T-cell (primary cell): ENCODE measurements at regions not wholly inside any gene's neighbourhood (a gene's known extent, or its start where the extent isn't known, plus 50 kb on each side); places are given as distances from the start of the nearest gene placed in this dataset.
"Not testable (repeated sequence)": the region's sequence is repeated elsewhere in the genome, so short reads cannot be mapped to it uniquely, and the experiment has no call there.

ENCODE experiments used
- ATAC-seq, 4 experiments: fragments of 200-7000 bp in 3 of 4; fragments of 150-1000 bp in 1 of 4; cut with Tn5 transposase; replicated peaks in 1 of 4; 1 replicate in 3 of 4; 2 replicates in 1 of 4; pipeline ENCODE4 v1.10.0; 2021; ENCODE audit warnings: moderate library complexity in 3 of 4, mild to moderate bottlenecking in 2 of 4, moderate number of reproducible peaks in 1 of 4
- CTCF ChIA-PET, 2 donors: fragments of 300-600 bp; sonication (Branson Sonifier 250); formaldehyde crosslinking; loops; one replicate each; lab custom pipeline; 2022; ENCODE audit warnings: antibody characterized with exemption in 2 of 2; lab: Charles Lee
- POLR2A ChIA-PET, 2 donors: fragments of 300-600 bp; sonication (Branson Sonifier 250); formaldehyde crosslinking; loops; one replicate each; lab custom pipeline; 2022; ENCODE audit warnings: antibody characterized with exemption in 2 of 2; lab: Charles Lee
- DNase-seq, 35 experiments: peaks; one replicate each; pipeline versions ENCODE4 v3.0.0 to v3.0.0-alpha.2; 2013 to 2023
- H3K27ac ChIP-seq: one replicate; pipeline ENCODE4 v1.5.1; 2013; ENCODE audit warnings: low read length
- H3K27me3 ChIP-seq, 2 experiments: replicated peaks in 1 of 2; 1 replicate in 1 of 2; 2 replicates in 1 of 2; pipeline versions ENCODE4 v1.6.1 to v1.7.0; 2013; ENCODE audit warnings: low read length in 1 of 2, mixed read lengths in 1 of 2; ENCODE audit not compliant: control insufficient read depth in 2 of 2, insufficient read depth in 2 of 2; ENCODE audit errors: extremely low read depth in 1 of 2
- H3K36me3 ChIP-seq, 2 donors: 1 replicate in 1 of 2; 2 replicates in 1 of 2; pipeline versions ENCODE4 v1.6.1 to v1.7.0; 2013; ENCODE audit warnings: low read length in 1 of 2; ENCODE audit not compliant: control insufficient read depth in 2 of 2, insufficient read depth in 1 of 2; ENCODE audit errors: extremely low read depth in 1 of 2
- H3K4me1 ChIP-seq, 2 experiments: 1 replicate in 1 of 2; 2 replicates in 1 of 2; pipeline versions ENCODE4 v1.6.1 to v1.7.0; 2013; ENCODE audit warnings: low read length in 2 of 2, mixed read lengths in 1 of 2; ENCODE audit not compliant: insufficient read depth in 2 of 2, control insufficient read depth in 1 of 2; ENCODE audit errors: extremely low read depth in 1 of 2
- H3K4me3 ChIP-seq, 2 donors: 1 replicate in 1 of 2; 2 replicates in 1 of 2; pipeline versions ENCODE4 v1.5.1 to v1.7.0; 2013; ENCODE audit warnings: mild to moderate bottlenecking in 2 of 2, low read length in 1 of 2, moderate library complexity in 1 of 2; ENCODE audit not compliant: control insufficient read depth in 1 of 2; ENCODE audit errors: extremely low read depth in 1 of 2
- H3K9me3 ChIP-seq: 2 replicates; pipeline ENCODE4 v1.7.0; 2013
- H3K27ac Mint-ChIP-seq, 2 donors: one replicate each; pipeline ENCODE4 v1.8.0; 2020 to 2021; ENCODE audit warnings: mild to moderate bottlenecking in 2 of 2, mixed read lengths in 2 of 2
- H3K27me3 Mint-ChIP-seq, 2 donors: one replicate each; pipeline ENCODE4 v1.8.0; 2021 to 2022; ENCODE audit warnings: mixed read lengths in 2 of 2
- H3K36me3 Mint-ChIP-seq: one replicate; pipeline ENCODE4 v1.8.0; 2021; ENCODE audit warnings: mixed read lengths
- H3K4me1 Mint-ChIP-seq, 3 donors: one replicate each; pipeline ENCODE4 v1.8.0; 2020 to 2022; ENCODE audit warnings: mixed read lengths in 3 of 3, mild to moderate bottlenecking in 1 of 3
- H3K4me3 Mint-ChIP-seq, 3 donors: one replicate each; pipeline ENCODE4 v1.8.0; 2020 to 2022; ENCODE audit warnings: mild to moderate bottlenecking in 3 of 3, mixed read lengths in 3 of 3, moderate library complexity in 3 of 3
- H3K9me3 Mint-ChIP-seq, 3 donors: one replicate each; pipeline ENCODE4 v1.8.0; 2020 to 2022; ENCODE audit warnings: mixed read lengths in 3 of 3
- WGBS: methylation state at CpG from one replicate; pipeline ENCODE4 v1.1.5; 2013; ENCODE audit warnings: missing lambda C conversion rate; ENCODE audit not compliant: insufficient coverage; 5-methylcytosine and 5-hydroxymethylcytosine counted together

DNA sequence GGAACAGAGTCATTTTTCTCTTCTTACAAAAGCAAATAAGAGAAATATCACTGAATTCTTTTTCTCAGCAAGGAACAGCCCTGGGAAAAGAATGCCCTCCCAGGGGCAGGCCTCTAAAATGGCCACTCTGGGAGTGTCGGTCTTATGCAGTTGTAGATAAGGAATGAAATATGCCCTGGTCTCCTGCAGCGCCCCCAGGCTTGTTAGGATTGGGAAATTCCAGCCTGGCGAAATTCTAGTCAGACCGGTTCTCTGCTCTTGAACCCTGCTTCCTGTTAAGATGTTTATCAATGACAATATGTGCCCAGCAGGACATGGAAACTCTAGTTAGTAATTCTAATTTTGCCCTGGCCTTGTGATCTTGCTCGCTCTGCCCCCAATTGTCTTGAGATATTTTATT, 75.5 kb upstream of the SPOPL start:
- CTCF ChIA-PET, result not testable (repeated sequence)
- 96% methylated on average over 4 of the region's 5 CpGs for WGBS

DNA sequence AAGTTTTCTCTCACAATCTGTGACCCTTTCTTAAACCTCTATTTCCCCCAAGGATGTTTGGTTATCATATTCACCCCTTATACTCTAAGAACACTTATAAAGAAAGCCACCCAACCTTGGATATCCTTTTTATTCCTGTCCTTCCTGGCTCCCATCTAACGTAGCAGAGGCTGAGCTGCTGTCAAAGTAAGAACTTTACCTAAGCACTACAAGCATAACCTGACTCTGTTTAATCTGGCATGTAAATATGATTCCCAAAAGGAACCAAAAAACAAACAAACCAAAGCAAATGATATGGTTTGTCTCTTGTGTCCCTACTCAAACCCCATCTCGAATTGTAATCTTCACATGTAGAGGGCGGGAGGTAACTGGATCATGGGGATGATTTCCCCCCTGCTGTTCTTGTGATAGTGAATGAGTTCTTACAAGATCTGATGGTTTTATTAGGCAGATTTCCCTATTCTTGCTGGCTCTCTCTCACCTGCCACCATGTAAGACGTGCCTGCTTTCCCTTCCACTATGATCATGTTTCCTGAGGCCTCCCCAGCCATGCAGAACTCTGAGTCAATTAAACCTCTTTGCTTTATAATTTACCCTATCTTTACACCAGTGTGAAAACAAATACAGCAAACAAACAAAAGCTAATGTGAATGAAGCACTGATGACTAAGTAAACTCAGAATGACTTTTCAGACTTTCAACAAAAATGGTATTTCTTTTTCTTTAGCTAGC, 72.7 kb upstream of the SPOPL start:
- Mint-ChIP-seq H3K4me3 (no peak overlapping the region), H3K27me3 (peaks cover 0 to 3% of the 10 kb centered on the region in 2 donors), H3K27ac (no peak overlapping the region), H3K4me1 (no peaks in the 10 kb centered on the region), H3K9me3 (peaks cover 12 to 34% (median 19%) of the 10 kb centered on the region in 3 donors), H3K36me3 (no peaks in the 10 kb centered on the region)
- ChIA-PET CTCF (no interaction called here), POLR2A (no interaction called here)
- H3K4me3 ChIP-seq, result no peak overlapping the region
- no peaks in the 10 kb centered on the region for H3K36me3 ChIP-seq
- peaks cover 0 to 5% of the 10 kb centered on the region in 2 experiments for H3K27me3 ChIP-seq
- WGBS, result 58% methylated on average over 2 of the region's 4 CpGs
- no peaks in the 10 kb centered on the region for H3K9me3 ChIP-seq
- no peak overlapping the region for H3K27ac ChIP-seq
- ATAC-seq (no peak), DNase-seq (no peak)
- no peaks in the 10 kb centered on the region for H3K4me1 ChIP-seq

More for the DNA sequence above, 75.5 kb upstream of the SPOPL start:
- H3K27ac ChIP-seq, H3K4me3 ChIP-seq, ATAC-seq, H3K27me3 ChIP-seq, H3K36me3 ChIP-seq, DNase-seq, H3K27ac Mint-ChIP-seq, H3K4me3 Mint-ChIP-seq, H3K9me3 ChIP-seq, H3K4me1 Mint-ChIP-seq, H3K27me3 Mint-ChIP-seq, H3K4me1 ChIP-seq, POLR2A ChIA-PET, H3K36me3 Mint-ChIP-seq: not testable (repeated sequence)
- peaks cover 12 to 34% (median 19%) of the 10 kb centered on the region in 3 donors for H3K9me3 Mint-ChIP-seq

DNA sequence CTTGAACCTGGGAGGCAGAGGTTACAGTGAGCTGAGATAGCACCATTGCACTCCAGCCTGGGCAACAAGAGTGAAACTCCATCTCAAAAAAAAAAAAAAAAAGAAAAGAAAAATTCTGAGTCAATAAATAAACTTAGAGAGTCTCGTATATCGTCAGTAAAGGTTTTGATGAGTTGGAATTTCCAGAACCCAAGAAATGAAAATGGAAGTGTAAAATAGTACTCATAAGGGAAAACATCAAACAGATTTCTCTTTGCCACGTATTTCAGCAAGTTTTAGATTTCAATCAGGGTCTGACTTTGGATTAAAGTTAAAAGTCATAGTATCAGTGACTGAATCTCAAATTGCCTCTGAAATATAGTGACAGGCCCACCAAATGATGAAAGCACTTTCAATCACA, 71.4 kb upstream of the SPOPL start:
- H3K4me3 ChIP-seq, result no peak overlapping the region
- H3K27me3 ChIP-seq, result no peaks in the 10 kb centered on the region
- Mint-ChIP-seq H3K9me3 (peaks cover 12 to 29% (median 19%) of the 10 kb centered on the region in 3 donors), H3K4me3 (no peak overlapping the region), H3K4me1 (no peaks in the 10 kb centered on the region), H3K27me3 (no peaks in the 10 kb centered on the region), H3K27ac (no peak overlapping the region), H3K36me3 (no peaks in the 10 kb centered on the region)
- ChIA-PET POLR2A (no interaction called here), CTCF (no interaction called here)
- H3K9me3 ChIP-seq, result no peaks in the 10 kb centered on the region
- no peak overlapping the region for H3K27ac ChIP-seq
- H3K4me1 ChIP-seq, result no peaks in the 10 kb centered on the region
- no peaks in the 10 kb centered on the region for H3K36me3 ChIP-seq
- no CpG with 5 or more reads among the region's 3 CpGs for WGBS
- ATAC-seq, result no peak
- no peak for DNase-seq

DNA sequence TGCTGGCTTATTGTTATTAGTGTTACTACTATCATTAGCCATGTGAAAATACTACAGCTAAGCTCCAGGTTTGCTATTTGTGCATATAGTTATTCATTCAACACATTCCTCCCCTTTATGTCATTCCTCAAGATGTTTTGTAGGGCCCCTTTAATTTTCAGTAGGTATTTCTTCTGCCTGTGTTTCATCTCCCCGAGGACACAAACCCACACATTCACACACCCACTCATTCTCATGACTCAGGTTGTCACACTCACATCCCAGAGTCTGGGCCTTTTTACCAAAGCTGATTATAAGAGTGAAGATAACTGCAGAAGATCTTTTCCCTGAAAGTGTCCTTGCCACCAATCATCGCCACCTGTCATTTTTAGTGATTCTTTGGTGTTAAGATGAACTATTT, 68.6 kb upstream of the SPOPL start:
- POLR2A ChIA-PET, result interaction anchor here in 1 of 2 donors (0.5 kb wide), 1 partner anchor 24 kb away, joined by 6 read pairs; no protein-coding TSS in a partner anchor
- no CpG with 5 or more reads among the region's 2 CpGs for WGBS
- H3K27ac Mint-ChIP-seq, result no peak overlapping the region

DNA sequence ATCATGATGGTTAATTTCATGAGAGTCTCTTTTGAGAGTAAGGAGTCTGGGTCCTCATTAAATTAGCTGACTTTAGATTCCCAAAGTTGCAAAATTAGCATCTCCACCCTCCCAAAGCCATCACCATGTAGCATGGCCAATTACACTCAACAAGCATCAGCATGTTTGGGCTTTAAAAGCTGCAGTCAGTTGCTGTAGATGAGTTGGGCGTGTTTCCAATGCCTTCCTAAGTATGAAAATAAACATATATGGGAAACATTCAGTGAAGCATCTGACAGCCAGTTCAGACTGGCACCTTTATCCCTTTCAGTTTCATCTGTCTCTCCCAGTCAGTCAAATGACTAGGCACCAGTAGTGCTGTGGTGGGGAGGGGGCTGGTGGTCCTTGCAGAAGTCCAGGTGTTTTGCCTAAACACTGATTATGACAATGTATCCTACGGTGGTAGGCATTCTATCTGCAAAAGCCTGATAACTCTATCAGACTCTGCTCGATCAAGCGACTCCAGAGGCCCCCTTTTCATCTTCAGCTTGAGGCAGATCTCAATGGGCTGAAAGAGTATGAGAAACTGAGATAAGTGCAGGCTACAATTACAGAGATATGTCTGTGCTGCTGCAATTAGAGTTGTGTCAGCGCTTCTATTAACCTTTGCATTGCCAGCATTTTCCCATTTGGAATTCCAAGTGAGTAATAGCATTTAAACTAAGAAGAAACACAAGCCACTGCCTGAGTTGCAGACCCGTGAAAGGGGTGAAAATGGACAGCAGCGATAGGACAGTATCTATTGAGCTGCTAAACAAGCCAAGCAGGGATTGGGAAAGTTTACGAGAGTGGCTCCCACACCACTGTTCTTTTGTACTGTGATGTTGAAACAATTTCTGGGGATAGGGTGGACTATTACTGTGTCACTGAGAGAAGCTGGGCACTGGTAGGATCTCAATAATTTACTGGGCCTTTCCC, 67.3 kb upstream of the SPOPL start:
- no peak overlapping the region for H3K27ac Mint-ChIP-seq
- H3K9me3 Mint-ChIP-seq, result peaks cover 3 to 4% (median 4%) of the 10 kb centered on the region in 3 donors
- Histone ChIP-seq H3K27me3 (no peaks in the 10 kb centered on the region), H3K4me1 (no peaks in the 10 kb centered on the region), H3K27ac (no peak overlapping the region), H3K4me3 (no peak overlapping the region), H3K36me3 (no peaks in the 10 kb centered on the region), H3K9me3 (no peaks in the 10 kb centered on the region)
- DNase-seq (no peak), ATAC-seq (no peak)
- 94% methylated on average over 3 of the region's 8 CpGs for WGBS
- H3K27me3 Mint-ChIP-seq, result no peaks in the 10 kb centered on the region
- no peaks in the 10 kb centered on the region for H3K36me3 Mint-ChIP-seq
- H3K4me1 Mint-ChIP-seq, result no peaks in the 10 kb centered on the region
- POLR2A ChIA-PET, result no interaction called here
- CTCF ChIA-PET, result interaction anchor here in 1 of 2 donors (0.6 kb wide), 1 partner anchor 498 kb away, joined by 3 read pairs; no protein-coding TSS in a partner anchor
- H3K4me3 Mint-ChIP-seq, result no peak overlapping the region

More for the DNA sequence above, 68.6 kb upstream of the SPOPL start:
- H3K9me3 Mint-ChIP-seq, result peaks cover 5 to 11% (median 9%) of the 10 kb centered on the region in 3 donors
- no peaks in the 10 kb centered on the region for H3K27me3 Mint-ChIP-seq
- no peak for ATAC-seq
- no peaks in the 10 kb centered on the region for H3K4me1 ChIP-seq
- H3K36me3 ChIP-seq, result no peaks in the 10 kb centered on the region
- H3K27ac ChIP-seq, result no peak overlapping the region
- no peak for DNase-seq
- H3K4me3 ChIP-seq, result no peak overlapping the region
- CTCF ChIA-PET, result no interaction called here
- H3K4me1 Mint-ChIP-seq, result no peaks in the 10 kb centered on the region
- H3K9me3 ChIP-seq, result no peaks in the 10 kb centered on the region
- H3K36me3 Mint-ChIP-seq, result no peaks in the 10 kb centered on the region
- no peaks in the 10 kb centered on the region for H3K27me3 ChIP-seq
- H3K4me3 Mint-ChIP-seq, result no peak overlapping the region

DNA sequence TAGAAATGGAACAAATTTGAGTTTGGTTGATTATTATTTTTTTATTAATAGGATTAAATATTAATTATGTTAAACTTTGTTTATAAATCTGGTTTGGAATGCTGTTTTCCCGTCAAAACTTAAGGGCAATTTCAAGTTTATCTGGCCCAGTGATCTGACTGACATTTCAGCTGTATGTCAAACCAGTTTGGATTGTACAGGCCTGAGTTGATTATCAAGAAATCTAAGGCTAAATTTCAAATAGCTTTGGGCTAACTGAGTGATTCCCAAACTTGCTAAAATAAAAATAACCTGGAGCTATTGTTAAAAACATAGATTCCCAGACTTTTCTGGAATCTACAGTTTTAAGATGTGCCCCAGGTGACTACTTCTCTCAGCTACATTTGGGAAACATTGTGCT, 65.9 kb upstream of the SPOPL start:
- no CpG with 5 or more reads among the region's 1 CpG for WGBS
- Histone ChIP-seq H3K27me3 (no peaks in the 10 kb centered on the region), H3K36me3 (no peaks in the 10 kb centered on the region), H3K4me1 (no peaks in the 10 kb centered on the region), H3K27ac (no peak overlapping the region), H3K4me3 (no peak overlapping the region), H3K9me3 (no peaks in the 10 kb centered on the region)
- Mint-ChIP-seq H3K4me1 (no peaks in the 10 kb centered on the region), H3K27me3 (peaks cover 0 to 3% of the 10 kb centered on the region in 2 donors), H3K27ac (no peak overlapping the region), H3K9me3 (no peaks in the 10 kb centered on the region), H3K4me3 (no peak overlapping the region), H3K36me3 (no peaks in the 10 kb centered on the region)
- ChIA-PET CTCF (no interaction called here), POLR2A (interaction anchor here in 1 of 2 donors (0.5 kb wide), 1 partner anchor 37 kb away, joined by 3 read pairs; no protein-coding TSS in a partner anchor)
- no peak for DNase-seq
- ATAC-seq, result no peak
